Thoracic aorta (tissue), 2 donors: ENCODE measurements at regions not wholly inside any gene's neighbourhood (a gene's known extent, or its start where the extent isn't known, plus 50 kb on each side); places are given as distances from the start of the nearest gene placed in this dataset.

Experiments used
- ATAC-seq: fragments of 150-250 bp; one replicate; pipeline ENCODE4 v1.8.0; 2017; ENCODE audit warnings: low read depth; ENCODE audit not compliant: insufficient number of reproducible peaks, low FRiP score
- DNase-seq: peaks from one replicate; pipeline ENCODE4 v3.0.0-alpha.2; 2020; ENCODE audit warnings: low spot score
- H3K27ac ChIP-seq, 2 donors: fragments of 200-600 bp; sonication (generic); 1 replicate in 1 of 2; 2 replicates in 1 of 2; pipeline ENCODE4 v1.5.1; 2016; ENCODE audit warnings: mild to moderate bottlenecking in 2 of 2, moderate library complexity in 2 of 2
- H3K27me3 ChIP-seq: fragments of 200-600 bp; sonication (generic); replicated peaks from 2 replicates; pipeline ENCODE4 v1.6.0; 2016; ENCODE audit warnings: mild to moderate bottlenecking; ENCODE audit not compliant: insufficient read depth
- H3K36me3 ChIP-seq: fragments of 200-600 bp; sonication (generic); one replicate; pipeline ENCODE4 v1.5.1; 2016
- H3K4me1 ChIP-seq, 2 donors: fragments of 200-600 bp; sonication (generic); 1 replicate in 1 of 2; 2 replicates in 1 of 2; pipeline versions ENCODE4 v1.5.1 to v1.6.0; 2016; ENCODE audit warnings: low read depth in 2 of 2, mild to moderate bottlenecking in 1 of 2; ENCODE audit not compliant: control insufficient read depth in 1 of 2
- H3K4me3 ChIP-seq: fragments of 200-600 bp; sonication (generic); 2 replicates; pipeline ENCODE4 v1.5.1; 2016; ENCODE audit warnings: mild to moderate bottlenecking
- H3K9me3 ChIP-seq: fragments of 200-600 bp; sonication (generic); 2 replicates; pipeline ENCODE4 v1.5.1; 2016
- TF ChIP-seq, protein P1 (sequence below): fragments of 200-600 bp; sonication (generic); IDR thresholded peaks from one replicate; pipeline ENCODE4 v1.5.1; 2019; ENCODE audit warnings: antibody characterized with exemption

GRCh38 chr11:24238771-24239645, 257.8 kb upstream of the LUZP2 start:
- Histone ChIP-seq H3K9me3 (no peaks in the 10 kb centered on the region), H3K4me1 (no peaks in the 10 kb centered on the region), H3K4me3 (no peak overlapping the region), H3K27ac (no peak overlapping the region), H3K27me3 (no peaks in the 10 kb centered on the region), H3K36me3 (no peaks in the 10 kb centered on the region)
- DNase-seq (no peak), ATAC-seq (no peak)
- TF ChIP-seq, protein P1, sequence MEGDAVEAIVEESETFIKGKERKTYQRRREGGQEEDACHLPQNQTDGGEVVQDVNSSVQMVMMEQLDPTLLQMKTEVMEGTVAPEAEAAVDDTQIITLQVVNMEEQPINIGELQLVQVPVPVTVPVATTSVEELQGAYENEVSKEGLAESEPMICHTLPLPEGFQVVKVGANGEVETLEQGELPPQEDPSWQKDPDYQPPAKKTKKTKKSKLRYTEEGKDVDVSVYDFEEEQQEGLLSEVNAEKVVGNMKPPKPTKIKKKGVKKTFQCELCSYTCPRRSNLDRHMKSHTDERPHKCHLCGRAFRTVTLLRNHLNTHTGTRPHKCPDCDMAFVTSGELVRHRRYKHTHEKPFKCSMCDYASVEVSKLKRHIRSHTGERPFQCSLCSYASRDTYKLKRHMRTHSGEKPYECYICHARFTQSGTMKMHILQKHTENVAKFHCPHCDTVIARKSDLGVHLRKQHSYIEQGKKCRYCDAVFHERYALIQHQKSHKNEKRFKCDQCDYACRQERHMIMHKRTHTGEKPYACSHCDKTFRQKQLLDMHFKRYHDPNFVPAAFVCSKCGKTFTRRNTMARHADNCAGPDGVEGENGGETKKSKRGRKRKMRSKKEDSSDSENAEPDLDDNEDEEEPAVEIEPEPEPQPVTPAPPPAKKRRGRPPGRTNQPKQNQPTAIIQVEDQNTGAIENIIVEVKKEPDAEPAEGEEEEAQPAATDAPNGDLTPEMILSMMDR = no peak

DNA sequence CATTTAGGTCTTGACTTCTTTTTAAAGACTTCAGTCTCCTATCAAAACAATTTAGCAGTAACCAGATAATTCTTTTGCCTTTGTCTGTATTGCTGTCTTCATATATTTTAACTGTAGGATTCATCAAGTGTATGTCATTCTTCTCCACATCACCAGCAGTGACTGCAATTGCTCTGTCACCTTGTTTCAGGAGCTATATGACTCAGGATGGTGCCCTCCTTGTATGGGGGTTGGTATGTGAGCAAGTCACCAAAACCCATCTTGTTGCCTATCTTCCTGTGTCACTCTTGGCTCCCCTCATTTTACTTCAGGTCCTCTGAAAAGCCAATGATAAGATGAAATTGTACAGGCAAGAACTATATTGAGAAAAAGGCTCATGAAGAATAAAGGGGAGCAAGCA, 256.9 kb upstream of the LUZP2 start:
- ATAC-seq (no peak), DNase-seq (no peak)
- Histone ChIP-seq H3K4me3 (no peak overlapping the region), H3K27me3 (no peaks in the 10 kb centered on the region), H3K36me3 (no peaks in the 10 kb centered on the region), H3K4me1 (no peaks in the 10 kb centered on the region), H3K27ac (no peak overlapping the region), H3K9me3 (no peaks in the 10 kb centered on the region)
- TF ChIP-seq, protein P1 = no peak

- H3K27me3 ChIP-seq = no peaks in the 10 kb centered on the region
- TF ChIP-seq, protein P1 = no peak
- no peak overlapping the region for H3K27ac ChIP-seq
- ATAC-seq = no peak
- no peaks in the 10 kb centered on the region for H3K4me1 ChIP-seq
- H3K4me3 ChIP-seq = no peak overlapping the region
- no peaks in the 10 kb centered on the region for H3K36me3 ChIP-seq
- H3K9me3 ChIP-seq = no peaks in the 10 kb centered on the region
- DNase-seq = no peak
Observed at GRCh38 chr11:24240496-24241175, 256.2 kb upstream of the LUZP2 start.

- Histone ChIP-seq H3K9me3 (no peaks in the 10 kb centered on the region), H3K27ac (no peak overlapping the region), H3K36me3 (no peaks in the 10 kb centered on the region), H3K4me3 (no peak overlapping the region), H3K4me1 (no peaks in the 10 kb centered on the region), H3K27me3 (no peaks in the 10 kb centered on the region)
- DNase-seq (no peak), ATAC-seq (no peak)
- TF ChIP-seq, protein P1 = no peak
Observed at GRCh38 chr11:24246715-24247114, 250.1 kb upstream of the LUZP2 start.

GRCh38 chr11:24247846-24248245, 249.0 kb upstream of the LUZP2 start:
- ATAC-seq (no peak), DNase-seq (no peak)
- Histone ChIP-seq H3K4me3 (no peak overlapping the region), H3K27ac (no peak overlapping the region), H3K36me3 (no peaks in the 10 kb centered on the region), H3K4me1 (no peaks in the 10 kb centered on the region), H3K9me3 (no peaks in the 10 kb centered on the region), H3K27me3 (no peaks in the 10 kb centered on the region)
- TF ChIP-seq, protein P1 = no peak
